ENCODE measurements at regions not wholly inside any gene's neighbourhood (a gene's known extent, or its start where the extent isn't known, plus 50 kb on each side); places are given as distances from the start of the nearest gene placed in this dataset.

- TF ChIP-seq POLR2AphosphoS5 (IDR thresholded peaks at IDR 0.05): no peak
- TF ChIP-seq POLR2A (IDR thresholded peaks at IDR 0.05): no peak
These were observed 233.4 kb downstream of the NDUFA10 start for GRCh38 chr2:239791526-239792404.

Measured in suprapubic skin (tissue), 4 donors.